IMR-90 (cell line): ENCODE measurements at regions not wholly inside any gene's neighbourhood (a gene's known extent, or its start where the extent isn't known, plus 50 kb on each side); places are given as distances from the start of the nearest gene placed in this dataset.

Experiments used
- ATAC-seq: fragments of 200-7000 bp; cut with Tn5 transposase; 2 replicates; pipeline ENCODE4 v1.9.1; 2020; ENCODE audit warnings: low read depth, mild to moderate bottlenecking, moderate library complexity
- BruUV-seq: library from RNA; stranded (reverse); fragments of 400-500 nt; replicated peaks from 2 replicates; lab custom pipeline; 2021; lab: Mats Ljungman, UMichigan
- CTCF ChIA-PET: fragments of 300-600 bp; formaldehyde crosslinking; extraction: SDS; loops from one replicate; lab custom pipeline; 2021; ENCODE audit warnings: antibody characterized with exemption; lab: Yijun Ruan, JAX
- POLR2A ChIA-PET: fragments of 300-600 bp; sonication (Branson Sonifier 250); formaldehyde crosslinking; loops from one replicate; lab custom pipeline; 2022; ENCODE audit warnings: antibody characterized with exemption; ENCODE audit not compliant: unreplicated experiment; lab: Charles Lee
- DNase-seq: peaks from one replicate; pipeline ENCODE4 v3.0.0; 2013
- H2AFZ ChIP-seq: replicated peaks from 2 replicates; pipeline ENCODE3; 2013; ENCODE audit warnings: low read length, mild to moderate bottlenecking; ENCODE audit not compliant: poor library complexity
- H2AK5ac ChIP-seq: 2 replicates; pipeline ENCODE4 v1.6.1; 2013; ENCODE audit warnings: low read depth, low read length, inconsistent platforms
- H2AK9ac ChIP-seq: replicated peaks from 2 replicates; pipeline ENCODE3; 2013; ENCODE audit warnings: mild to moderate bottlenecking, low read depth, low read length, moderate library complexity; ENCODE audit not compliant: poor library complexity
- H2BK120ac ChIP-seq: 2 replicates; pipeline ENCODE4 v1.6.1; 2013; ENCODE audit warnings: low read depth, low read length, inconsistent platforms
- H2BK15ac ChIP-seq: 3 replicates; pipeline ENCODE4 v1.6.1; 2013; ENCODE audit warnings: low read depth, low read length, inconsistent platforms
- H2BK20ac ChIP-seq: 2 replicates; pipeline ENCODE4 v1.6.1; 2013; ENCODE audit warnings: low read depth, mild to moderate bottlenecking, inconsistent platforms, low read length, moderate library complexity
- H2BK5ac ChIP-seq: 2 replicates; pipeline ENCODE4 v1.6.1; 2013; ENCODE audit warnings: mild to moderate bottlenecking, low read depth, low read length, inconsistent platforms; ENCODE audit not compliant: poor library complexity, severe bottlenecking
- H3K14ac ChIP-seq: replicated peaks from 2 replicates; pipeline ENCODE4 v1.6.1; 2013; ENCODE audit warnings: low read depth, low read length, inconsistent platforms
- H3K18ac ChIP-seq: 2 replicates; pipeline ENCODE4 v1.6.1; 2013; ENCODE audit warnings: low read depth, low read length, control low read depth
- H3K23ac ChIP-seq: 2 replicates; pipeline ENCODE4 v1.6.1; 2013; ENCODE audit warnings: low read depth, low read length, inconsistent platforms
- H3K27ac ChIP-seq: 2 replicates; pipeline ENCODE4 v1.5.1; 2013; ENCODE audit warnings: mild to moderate bottlenecking, control low read depth, low read length; ENCODE audit not compliant: insufficient read depth
- H3K27me3 ChIP-seq: 2 replicates; pipeline ENCODE4 v1.6.1; 2013; ENCODE audit warnings: low read length; ENCODE audit not compliant: control insufficient read depth, insufficient read depth
- H3K36me3 ChIP-seq: 2 replicates; pipeline ENCODE4 v1.6.1; 2013; ENCODE audit warnings: low read length, mixed read lengths; ENCODE audit not compliant: control insufficient read depth, insufficient read depth
- H3K4ac ChIP-seq: 2 replicates; pipeline ENCODE4 v1.6.1; 2013; ENCODE audit warnings: low read depth, low read length, inconsistent platforms
- H3K4me1 ChIP-seq: 2 replicates; pipeline ENCODE4 v1.6.1; 2013; ENCODE audit warnings: low read length, mixed read lengths; ENCODE audit not compliant: control insufficient read depth, insufficient read depth
- H3K4me2 ChIP-seq: 2 replicates; pipeline ENCODE4 v1.6.1; 2013; ENCODE audit warnings: low read depth, mild to moderate bottlenecking, control low read depth, low read length, moderate library complexity
- H3K4me3 ChIP-seq: 2 replicates; pipeline ENCODE4 v1.5.1; 2013; ENCODE audit warnings: low read depth, mild to moderate bottlenecking, control low read depth, low read length, moderate library complexity; ENCODE audit not compliant: insufficient read depth
- H3K56ac ChIP-seq: 2 replicates; pipeline ENCODE4 v1.6.1; 2013; ENCODE audit warnings: low read length, inconsistent platforms; ENCODE audit not compliant: insufficient read depth; ENCODE audit errors: extremely low read depth
- H3K79me1 ChIP-seq, 2 experiments: 2 replicates each; pipeline ENCODE4 v1.6.1; 2013; ENCODE audit warnings: low read length in 2 of 2, inconsistent platforms in 1 of 2, low read depth in 1 of 2
- H3K9ac ChIP-seq: 2 replicates; pipeline ENCODE4 v1.6.1; 2013; ENCODE audit warnings: low read depth, low read length, control low read depth
- H3K9me1 ChIP-seq: 2 replicates; pipeline ENCODE4 v1.6.1; 2013; ENCODE audit warnings: low read length, inconsistent platforms; ENCODE audit not compliant: insufficient read depth
- H3K9me3 ChIP-seq: 2 replicates; pipeline ENCODE4 v1.6.1; 2013; ENCODE audit warnings: low read length; ENCODE audit not compliant: control insufficient read depth, insufficient read depth
- H4K20me1 ChIP-seq: 2 replicates; pipeline ENCODE4 v1.6.1; 2013; ENCODE audit warnings: low read length, inconsistent platforms; ENCODE audit not compliant: insufficient read depth
- H4K5ac ChIP-seq: 2 replicates; pipeline ENCODE4 v1.6.1; 2013; ENCODE audit warnings: mild to moderate bottlenecking, low read depth, low read length, control low read depth
- H4K8ac ChIP-seq, 2 experiments: 2 replicates each; pipeline ENCODE4 v1.6.1; 2013; ENCODE audit warnings: low read depth in 2 of 2, low read length in 2 of 2, control low read depth in 1 of 2, inconsistent platforms in 1 of 2
- H4K91ac ChIP-seq: 2 replicates; pipeline ENCODE4 v1.6.1; 2013; ENCODE audit warnings: low read depth, low read length, inconsistent platforms; ENCODE audit not compliant: insufficient read depth
- BHLHE40 ChIP-seq: fragments of 150-350 bp; IDR thresholded peaks from 2 replicates; pipeline ENCODE4 v1.6.1; 2016; ENCODE audit warnings: mild to moderate bottlenecking, low read depth, low read length
- CEBPB ChIP-seq: IDR thresholded peaks from 2 replicates; pipeline ENCODE4 v1.6.1; 2012; ENCODE audit warnings: low read depth, low read length, improper control_type of control experiment
- CHD1 ChIP-seq: IDR thresholded peaks from 2 replicates; pipeline ENCODE4 v1.6.1; 2012; ENCODE audit warnings: low read depth, low read length, improper control_type of control experiment
- CTCF ChIP-seq: conservative IDR thresholded peaks from 2 replicates; pipeline ENCODE4 v1.5.1; 2012; ENCODE audit warnings: mild to moderate bottlenecking, low read depth, low read length, improper control_type of control experiment
- ELK1 ChIP-seq: fragments of 150-350 bp; IDR thresholded peaks from 2 replicates; pipeline ENCODE4 v1.6.1; 2016; ENCODE audit warnings: low read depth, mild to moderate bottlenecking, low read length, moderate library complexity, borderline replicate concordance
- MAFK ChIP-seq: IDR thresholded peaks from 2 replicates; pipeline ENCODE4 v1.6.1; 2012; ENCODE audit warnings: low read depth, low read length, improper control_type of control experiment
- MAZ ChIP-seq: IDR thresholded peaks from 2 replicates; pipeline ENCODE4 v1.6.1; 2012; ENCODE audit warnings: low read depth, mild to moderate bottlenecking, low read length, improper control_type of control experiment, moderate library complexity, borderline replicate concordance
- MXI1 ChIP-seq: IDR thresholded peaks from 2 replicates; pipeline ENCODE4 v1.6.1; 2012; ENCODE audit warnings: low read depth, mild to moderate bottlenecking, low read length, moderate library complexity, borderline replicate concordance
- NFE2L2 ChIP-seq: fragments of 150-350 bp; IDR thresholded peaks from 2 replicates; pipeline ENCODE4 v1.6.1; 2016; ENCODE audit warnings: low read depth, mild to moderate bottlenecking, low read length
- POLR2A ChIP-seq: IDR thresholded peaks from 2 replicates; pipeline ENCODE4 v1.6.1; 2012; ENCODE audit warnings: mild to moderate bottlenecking, low read depth, low read length
- RCOR1 ChIP-seq: IDR thresholded peaks from 2 replicates; pipeline ENCODE4 v1.6.1; 2012; ENCODE audit warnings: mild to moderate bottlenecking, low read length, improper control_type of control experiment; ENCODE audit not compliant: insufficient replicate concordance
- RFX5 ChIP-seq: IDR thresholded peaks from 2 replicates; pipeline ENCODE4 v1.8.0; 2012; ENCODE audit warnings: low read depth, mild to moderate bottlenecking, low read length, moderate library complexity
- SMC3 ChIP-seq: fragments of 150-350 bp; IDR thresholded peaks from 2 replicates; pipeline ENCODE4 v1.6.1; 2016; ENCODE audit warnings: low read depth, mild to moderate bottlenecking, antibody characterized with exemption, low read length, moderate library complexity
- USF2 ChIP-seq: fragments of 150-350 bp; IDR thresholded peaks from 2 replicates; pipeline ENCODE4 v1.6.1; 2017; ENCODE audit warnings: mild to moderate bottlenecking, antibody characterized with exemption, low read length, low read depth
- WGBS, 2 experiments: methylation state at CpG; one replicate each; pipeline versions ENCODE4 v1.1.5 to v1.1.7; 2013; ENCODE audit warnings: missing lambda C conversion rate in 2 of 2; ENCODE audit not compliant: insufficient read length in 1 of 2; ENCODE audit errors: extremely low coverage in 2 of 2; 5-methylcytosine and 5-hydroxymethylcytosine counted together
- dilution Hi-C: fragments of 300-500 bp; cut with HindIII; formaldehyde crosslinking; loops from one replicate; pipeline ENCODE4 v1.14.3; 2018; ENCODE audit warnings: low sequenced_read_pairs; ENCODE audit not compliant: unreplicated experiment
- in situ Hi-C: fragments of 300-500 bp; cut with MboI; formaldehyde crosslinking; loops from 3 replicates; pipeline ENCODE4 v1.14.3; 2019; ENCODE audit warnings: low sequenced_read_pairs, inconsistent platforms, mixed read lengths
- intact Hi-C: fragments of 100-400 bp; cut with micrococcal nuclease; formaldehyde crosslinking; loops from 2 replicates; pipeline ENCODE4 v1.10.0; 2022

- no peaks in the 10 kb centered on the region for H3K4me1 ChIP-seq
- no peak for DNase-seq
- no peak overlapping the region for H2BK120ac ChIP-seq
- H3K56ac ChIP-seq = no peak overlapping the region
- in situ Hi-C loops = no loop called here
- H3K79me1 ChIP-seq = no peaks in the 10 kb centered on the region
- H2BK5ac ChIP-seq = no peak overlapping the region
- H2BK20ac ChIP-seq = no peak overlapping the region
- H4K91ac ChIP-seq = no peak overlapping the region
- H3K4me3 ChIP-seq = no peak overlapping the region
- intact Hi-C loops = no loop called here
- POLR2A ChIA-PET = no interaction called here
- H2AFZ ChIP-seq = no peak overlapping the region
- dilution Hi-C loops = no loop called here
- H3K36me3 ChIP-seq = no peaks in the 10 kb centered on the region
- no peak overlapping the region for H3K27ac ChIP-seq
- no peak for ATAC-seq
- no peak overlapping the region for H2AK9ac ChIP-seq
- WGBS, 2 experiments = no CpG with 5 or more reads among the region's 2 CpGs
- H3K27me3 ChIP-seq = no peaks in the 10 kb centered on the region
- no peak overlapping the region for H3K4ac ChIP-seq
- H2BK15ac ChIP-seq = no peak overlapping the region
- no TSS peak for BruUV-seq
- H3K23ac ChIP-seq = no peak overlapping the region
- H4K8ac ChIP-seq = no peak overlapping the region
- CTCF ChIA-PET = no interaction called here
- no peak overlapping the region for H3K14ac ChIP-seq
- H3K9ac ChIP-seq = no peak overlapping the region
- no peak overlapping the region for H2AK5ac ChIP-seq
- H4K20me1 ChIP-seq = no peaks in the 10 kb centered on the region
- no peak overlapping the region for H4K5ac ChIP-seq
- H3K9me1 ChIP-seq = no peaks in the 10 kb centered on the region
- peaks cover 10% of the 10 kb centered on the region for H3K9me3 ChIP-seq
- H3K18ac ChIP-seq = no peak overlapping the region
- TF ChIP-seq MAZ = no peak
- no peak for TF ChIP-seq RFX5
- TF ChIP-seq USF2 = no peak
- no peak for TF ChIP-seq POLR2A
- TF ChIP-seq CTCF = no peak
- no peak for TF ChIP-seq CHD1
- TF ChIP-seq MXI1 = no peak
- TF ChIP-seq SMC3 = no peak
- no peak for TF ChIP-seq RCOR1
- TF ChIP-seq CEBPB = no peak
- TF ChIP-seq BHLHE40 = no peak
- no peak for TF ChIP-seq ELK1
- TF ChIP-seq NFE2L2 = no peak
- TF ChIP-seq MAFK = no peak
- no peak overlapping the region for H3K4me2 ChIP-seq
Observed at GRCh38 chr3:164194842-164195241, 883.5 kb downstream of the SI start.
